H1 (cell line): ENCODE measurements at regions not wholly inside any gene's neighbourhood (a gene's known extent, or its start where the extent isn't known, plus 50 kb on each side); places are given as distances from the start of the nearest gene placed in this dataset.

ENCODE experiments used
- CTCF ChIA-PET: fragments of 300-600 bp; sonication (Branson Sonifier 250); formaldehyde crosslinking; loops from one replicate; lab custom pipeline; 2021; ENCODE audit not compliant: partially characterized antibody; lab: Charles Lee
- POLR2A ChIA-PET: fragments of 300-600 bp; sonication (Branson Sonifier 250); formaldehyde crosslinking; loops from one replicate; lab custom pipeline; 2021; ENCODE audit warnings: inconsistent platforms; ENCODE audit not compliant: partially characterized antibody; lab: Charles Lee
- DNase-seq, 2 experiments: peaks; one replicate each; pipeline versions ENCODE4 v3.0.0 to v3.0.0-alpha.2; 2010 to 2022; ENCODE audit warnings: low spot score in 2 of 2, low read depth in 1 of 2, mixed read lengths in 1 of 2
- FAIRE-seq: peaks from 2 replicates; lab custom pipeline; 2011; peaks lifted over from hg19 to GRCh38; lab: Jason Lieb, UNC
- H2AFZ ChIP-seq: 2 replicates; pipeline ENCODE4 v1.8.1; 2012; ENCODE audit warnings: low read length, inconsistent platforms
- H2AK5ac ChIP-seq: 2 replicates; pipeline ENCODE4 v1.6.1; 2013; ENCODE audit warnings: low read depth, low read length
- H2BK120ac ChIP-seq: replicated peaks from 2 replicates; pipeline ENCODE3; 2013; ENCODE audit warnings: low read depth, low read length, inconsistent platforms
- H2BK12ac ChIP-seq: 2 replicates; pipeline ENCODE4 v1.6.1; 2013; ENCODE audit warnings: low read depth, low read length
- H2BK15ac ChIP-seq: 2 replicates; pipeline ENCODE4 v1.6.1; 2013; ENCODE audit warnings: low read length
- H2BK20ac ChIP-seq: 2 replicates; pipeline ENCODE4 v1.6.1; 2013; ENCODE audit warnings: low read length
- H2BK5ac ChIP-seq: 2 replicates; pipeline ENCODE4 v1.6.1; 2013; ENCODE audit warnings: low read depth, low read length
- H3K14ac ChIP-seq: 2 replicates; pipeline ENCODE4 v1.6.1; 2013; ENCODE audit warnings: inconsistent platforms; ENCODE audit not compliant: insufficient read length
- H3K18ac ChIP-seq: 2 replicates; pipeline ENCODE4 v1.6.1; 2013; ENCODE audit warnings: low read length; ENCODE audit errors: extremely low read depth
- H3K23ac ChIP-seq: 2 replicates; pipeline ENCODE4 v1.6.1; 2013; ENCODE audit warnings: inconsistent platforms; ENCODE audit not compliant: insufficient read length
- H3K23me2 ChIP-seq: 2 replicates; pipeline ENCODE4 v1.6.1; 2013; ENCODE audit warnings: low read depth, low read length
- H3K27ac ChIP-seq: 2 replicates; pipeline ENCODE4 v1.6.1; 2011; ENCODE audit warnings: low read depth, low read length, inconsistent platforms
- H3K27me3 ChIP-seq, 4 experiments: replicated peaks in 1 of 4; 1 replicate in 1 of 4; 2 replicates in 3 of 4; pipeline versions ENCODE4 v1.6.1 to v1.8.1; 2011 to 2013; ENCODE audit warnings: low read length in 3 of 4, mild to moderate bottlenecking in 3 of 4, inconsistent platforms in 2 of 4, mixed read lengths in 2 of 4, moderate library complexity in 1 of 4; ENCODE audit not compliant: control insufficient read depth in 3 of 4, insufficient read depth in 3 of 4; ENCODE audit errors: extremely low read depth in 1 of 4
- H3K36me3 ChIP-seq, 4 experiments: 2 replicates each; pipeline versions ENCODE4 v1.6.1 to v1.8.1; 2011 to 2013; ENCODE audit warnings: mild to moderate bottlenecking in 4 of 4, low read length in 3 of 4, moderate library complexity in 2 of 4, control low read depth in 1 of 4, inconsistent platforms in 1 of 4; ENCODE audit not compliant: insufficient read depth in 4 of 4, control insufficient read depth in 2 of 4
- H3K4ac ChIP-seq: replicated peaks from 2 replicates; pipeline ENCODE3; 2013; ENCODE audit warnings: low read length, low read depth, mixed read lengths, inconsistent platforms; ENCODE audit not compliant: insufficient read length
- H3K4me1 ChIP-seq, 4 experiments: replicated peaks in 1 of 4; 1 replicate in 1 of 4; 2 replicates in 3 of 4; pipeline versions ENCODE4 v1.6.1 to v1.8.1; 2011 to 2013; ENCODE audit warnings: low read length in 3 of 4, inconsistent platforms in 2 of 4, mixed read lengths in 1 of 4; ENCODE audit not compliant: insufficient read depth in 4 of 4, control insufficient read depth in 3 of 4
- H3K4me2 ChIP-seq, 2 experiments: 2 replicates each; pipeline versions ENCODE4 v1.6.1 to v1.8.1; 2011 to 2013; ENCODE audit warnings: low read depth in 2 of 2, low read length in 2 of 2, control low read depth in 1 of 2, inconsistent platforms in 1 of 2, mild to moderate bottlenecking in 1 of 2; ENCODE audit not compliant: insufficient read depth in 1 of 2
- H3K4me3 ChIP-seq, 4 experiments: fragments of 200-600, 300-600 bp in 1 of 4; sonication (generic), shearing (Covaris generic), sonication (Bioruptor Twin) in 1 of 4; 2 replicates each; pipeline versions ENCODE4 v1.5.1 to v1.8.1; 2011 to 2016; ENCODE audit warnings: low read length in 4 of 4, low read depth in 3 of 4, control low read depth in 2 of 4, inconsistent platforms in 2 of 4, mild to moderate bottlenecking in 2 of 4, mixed read lengths in 1 of 4, moderate library complexity in 1 of 4; ENCODE audit not compliant: insufficient read depth in 2 of 4; ENCODE audit errors: extremely low read depth in 1 of 4
- H3K56ac ChIP-seq: replicated peaks from 2 replicates; pipeline ENCODE3; 2013; ENCODE audit warnings: low read depth, mild to moderate bottlenecking, mixed read lengths, low read length, inconsistent platforms; ENCODE audit not compliant: insufficient read length
- H3K79me1 ChIP-seq: 2 replicates; pipeline ENCODE4 v1.6.1; 2013; ENCODE audit warnings: low read depth, low read length, control low read depth
- H3K79me2 ChIP-seq, 2 experiments: 2 replicates each; pipeline versions ENCODE4 v1.6.1 to v1.8.1; 2012 to 2013; ENCODE audit warnings: low read length in 2 of 2, mild to moderate bottlenecking in 2 of 2, inconsistent platforms in 1 of 2; ENCODE audit not compliant: insufficient read depth in 2 of 2, control insufficient read depth in 1 of 2
- H3K9ac ChIP-seq, 4 experiments: replicated peaks in 1 of 4; 1 replicate in 1 of 4; 2 replicates in 3 of 4; pipeline versions ENCODE4 v1.6.1 to v1.8.1; 2011 to 2013; ENCODE audit warnings: low read depth in 3 of 4, low read length in 3 of 4, control low read depth in 2 of 4, mild to moderate bottlenecking in 2 of 4, moderate library complexity in 2 of 4, inconsistent platforms in 1 of 4; ENCODE audit errors: extremely low read depth in 1 of 4
- H3K9me3 ChIP-seq, 2 experiments: 2 replicates each; pipeline versions ENCODE4 v1.6.1 to v1.8.1; 2012 to 2013; ENCODE audit warnings: mild to moderate bottlenecking in 2 of 2, moderate library complexity in 2 of 2, control low read depth in 1 of 2, inconsistent platforms in 1 of 2, low read depth in 1 of 2, low read length in 1 of 2, mixed read lengths in 1 of 2; ENCODE audit not compliant: insufficient read depth in 2 of 2
- H4K20me1 ChIP-seq, 2 experiments: replicated peaks in 1 of 2; 2 replicates each; pipeline versions ENCODE3 to v1.8.1; 2011 to 2013; ENCODE audit warnings: inconsistent platforms in 2 of 2, low read length in 2 of 2, mild to moderate bottlenecking in 1 of 2; ENCODE audit not compliant: insufficient read depth in 2 of 2, control insufficient read depth in 1 of 2
- H4K5ac ChIP-seq: 2 replicates; pipeline ENCODE4 v1.6.1; 2013; ENCODE audit warnings: low read length, low read depth, mixed read lengths, inconsistent platforms; ENCODE audit not compliant: insufficient read length
- H4K8ac ChIP-seq: 2 replicates; pipeline ENCODE4 v1.8.0; 2013; ENCODE audit warnings: mild to moderate bottlenecking, moderate library complexity, low read length, inconsistent platforms; ENCODE audit not compliant: insufficient read depth; ENCODE audit errors: extremely low read depth
- H4K91ac ChIP-seq: replicated peaks from 2 replicates; pipeline ENCODE3; 2013; ENCODE audit warnings: low read length, mixed read lengths, inconsistent platforms; ENCODE audit not compliant: insufficient read length
- ATF2 ChIP-seq: IDR thresholded peaks from 2 replicates; pipeline ENCODE4 v1.6.1; 2012; ENCODE audit warnings: low read length, inconsistent platforms
- BRCA1 ChIP-seq: IDR thresholded peaks from 2 replicates; pipeline ENCODE4 v1.6.1; 2012; ENCODE audit warnings: low read depth, low read length, improper control_type of control experiment
- CEBPB ChIP-seq: IDR thresholded peaks from 2 replicates; pipeline ENCODE4 v1.6.1; 2012; ENCODE audit warnings: low read depth, low read length
- FOSL1 ChIP-seq: IDR thresholded peaks from 2 replicates; pipeline ENCODE4 v1.6.1; 2011; ENCODE audit warnings: mild to moderate bottlenecking, low read depth, low read length, moderate library complexity; ENCODE audit not compliant: insufficient read depth
- HDAC6 ChIP-seq: IDR thresholded peaks from one replicate; pipeline ENCODE4 v1.7.1; 2012; ENCODE audit warnings: low read depth, mild to moderate bottlenecking, inconsistent platforms, low read length, moderate library complexity
- NANOG ChIP-seq: IDR thresholded peaks from 2 replicates; pipeline ENCODE4 v1.6.1; 2011; ENCODE audit warnings: low read length, low read depth, mild to moderate bottlenecking, inconsistent platforms; ENCODE audit not compliant: insufficient read depth, poor library complexity, severe bottlenecking
- POLR2A ChIP-seq, 2 experiments: IDR thresholded peaks; 1 replicate in 1 of 2; 2 replicates in 1 of 2; pipeline ENCODE4 v1.6.1; 2011; ENCODE audit warnings: low read depth in 2 of 2, low read length in 2 of 2, mild to moderate bottlenecking in 2 of 2; ENCODE audit errors: control extremely low read depth in 1 of 2
- POLR2AphosphoS5 ChIP-seq: IDR thresholded peaks from 2 replicates; pipeline ENCODE4 v1.6.1; 2011; ENCODE audit warnings: low read depth, low read length
- SIRT6 ChIP-seq: IDR thresholded peaks from one replicate; pipeline ENCODE4 v1.7.1; 2012; ENCODE audit warnings: low read length, inconsistent platforms
- WGBS, 2 experiments: shearing (Covaris generic) in 1 of 2; methylation state at CpG; one replicate each; pipeline versions ENCODE4 v1.1.6 to v1.1.7; 2013 to 2015; ENCODE audit warnings: low lambda C conversion rate in 2 of 2, mixed read lengths in 2 of 2, inconsistent platforms in 1 of 2, low coverage in 1 of 2, missing lambda C conversion rate in 1 of 2; ENCODE audit not compliant: insufficient replicate concordance in 2 of 2, insufficient coverage in 1 of 2, insufficient read length in 1 of 2; ENCODE audit errors: extremely low coverage in 1 of 2, missing lambda C conversion rate in 1 of 2; 5-methylcytosine and 5-hydroxymethylcytosine counted together

- Histone ChIP-seq H2AK5ac (no peak overlapping the region), H2BK15ac (no peak overlapping the region), H4K91ac (no peak overlapping the region), H3K79me1 (no peaks in the 10 kb centered on the region), H3K4me1 (peaks cover 0 to 2% (median 0%) of the 10 kb centered on the region in 4 experiments; a peak in 1 of 7 replicates), H2BK12ac (no peak overlapping the region), H3K56ac (no peak overlapping the region), H3K9ac (no peak overlapping the region), H3K18ac (no peak overlapping the region), H4K5ac (no peak overlapping the region), H3K4me3 (no peak overlapping the region), H2BK5ac (no peak overlapping the region), H3K4me2 (no peak overlapping the region), H3K23ac (no peak overlapping the region), H3K14ac (no peak overlapping the region), H3K4ac (no peak overlapping the region), H3K23me2 (no peaks in the 10 kb centered on the region), H3K79me2 (no peaks in the 10 kb centered on the region), H3K27ac (no peak overlapping the region), H3K9me3 (no peaks in the 10 kb centered on the region), H2BK20ac (no peak overlapping the region), H3K36me3 (no peaks in the 10 kb centered on the region), H4K8ac (no peak overlapping the region), H2BK120ac (no peak overlapping the region), H2AFZ (no peak overlapping the region), H4K20me1 (no peaks in the 10 kb centered on the region), H3K27me3 (no peaks in the 10 kb centered on the region)
- TF ChIP-seq ATF2 (no peak), NANOG (no peak), FOSL1 (no peak), POLR2AphosphoS5 (no peak), BRCA1 (no peak), CEBPB (no peak), POLR2A (IDR thresholded peaks at IDR 0.05; ENCODE audit: control extremely low read depth in 1 of 2, low read depth in 2 of 2, low read length in 2 of 2) (no peak), SIRT6 (no peak), HDAC6 (no peak)
- DNase-seq (no peak), FAIRE-seq (no peak)
- 82% methylated on average over 3 of the region's 3 CpGs; no CpG with 5 or more reads in 1 of the 2 experiments for WGBS, 2 experiments
- ChIA-PET CTCF (interaction anchor here (1.8 kb wide), 1 partner anchor 66 kb away, joined by 4 read pairs; no protein-coding TSS in a partner anchor), POLR2A (no interaction called here)
Measured at GRCh38 chr13:84672616-84673015, 790.3 kb upstream of the SLITRK1 start.
